PC-3 (cell line): ENCODE measurements at regions not wholly inside any gene's neighbourhood (a gene's known extent, or its start where the extent isn't known, plus 50 kb on each side); places are given as distances from the start of the nearest gene placed in this dataset.

Experiments used
- ATAC-seq: fragments of 200-7000 bp; cut with Tn5 transposase; 2 replicates; pipeline ENCODE4 v1.9.1; 2020; ENCODE audit warnings: mild to moderate bottlenecking, moderate library complexity
- BruUV-seq: library from RNA; stranded (reverse); fragments of 400-500 nt; replicated peaks from 2 replicates; lab custom pipeline; 2021; lab: Mats Ljungman, UMichigan
- CTCF ChIA-PET: fragments of 300-600 bp; sonication (Branson Sonifier 250); formaldehyde crosslinking; loops from one replicate; lab custom pipeline; 2022; ENCODE audit warnings: antibody characterized with exemption; lab: Charles Lee
- POLR2A ChIA-PET: fragments of 300-600 bp; sonication (Branson Sonifier 250); formaldehyde crosslinking; loops from one replicate; lab custom pipeline; 2022; ENCODE audit warnings: antibody characterized with exemption; ENCODE audit not compliant: unreplicated experiment; lab: Charles Lee
- DNase-seq: peaks from one replicate; pipeline ENCODE4 v3.0.0-alpha.2; 2015
- H2AFZ ChIP-seq: fragments of 300-600 bp; sonication (generic); 2 replicates; pipeline ENCODE4 v1.6.0; 2016; ENCODE audit warnings: antibody characterized with exemption, low read length
- H3F3A ChIP-seq: fragments of 300-600 bp; sonication (generic); one replicate; pipeline ENCODE4 v1.6.0; 2017; ENCODE audit warnings: antibody characterized with exemption, low read length, control low read depth, mild to moderate bottlenecking; ENCODE audit not compliant: unreplicated experiment
- H3K27ac ChIP-seq: fragments of 300-600 bp; sonication (generic); 2 replicates; pipeline ENCODE4 v1.5.1; 2016; ENCODE audit warnings: mild to moderate bottlenecking, low read length
- H3K27me3 ChIP-seq: fragments of 300-600 bp; sonication (generic); 2 replicates; pipeline ENCODE4 v1.6.1; 2016; ENCODE audit warnings: low read length, mixed read lengths
- H3K36me3 ChIP-seq: fragments of 300-600 bp; sonication (generic); 2 replicates; pipeline ENCODE4 v1.6.1; 2016; ENCODE audit warnings: low read depth, mixed run types, low read length, mixed read lengths
- H3K4me1 ChIP-seq: fragments of 300-600 bp; sonication (generic); 2 replicates; pipeline ENCODE4 v1.5.1; 2016; ENCODE audit warnings: low read length; ENCODE audit not compliant: insufficient read depth
- H3K4me2 ChIP-seq: fragments of 300-600 bp; sonication (generic); 2 replicates; pipeline ENCODE4 v1.6.0; 2016; ENCODE audit warnings: low read length
- H3K4me3 ChIP-seq: fragments of 300-600 bp; sonication (generic); 2 replicates; pipeline ENCODE4 v1.5.1; 2016; ENCODE audit warnings: mild to moderate bottlenecking, low read length, mixed read lengths
- H3K79me2 ChIP-seq: fragments of 300-600 bp; sonication (generic); 2 replicates; pipeline ENCODE4 v1.6.1; 2017; ENCODE audit warnings: low read length, mixed read lengths
- H3K9ac ChIP-seq: fragments of 300-600 bp; sonication (generic); 2 replicates; pipeline ENCODE4 v1.6.0; 2016; ENCODE audit warnings: mild to moderate bottlenecking, low read length
- H3K9me2 ChIP-seq: fragments of 300-600 bp; sonication (generic); replicated peaks from 2 replicates; pipeline ENCODE4 v1.6.1; 2016; ENCODE audit warnings: mixed run types, low read length, mixed read lengths
- H3K9me3 ChIP-seq: fragments of 300-600 bp; sonication (generic); 2 replicates; pipeline ENCODE4 v1.6.1; 2016; ENCODE audit warnings: low read length, mixed read lengths
- H4K20me1 ChIP-seq: fragments of 300-600 bp; sonication (generic); 2 replicates; pipeline ENCODE4 v1.6.1; 2016; ENCODE audit warnings: low read length, mixed read lengths
- EZH2 ChIP-seq: fragments of 300-600 bp; sonication (generic); IDR thresholded peaks from one replicate; pipeline ENCODE4 v1.6.1; 2017; ENCODE audit warnings: antibody characterized with exemption, mild to moderate bottlenecking, low read length; ENCODE audit not compliant: unreplicated experiment
- EZH2phosphoT487 ChIP-seq: fragments of 300-600 bp; sonication (generic); IDR thresholded peaks from 2 replicates; pipeline ENCODE4 v1.6.1; 2018; ENCODE audit warnings: mild to moderate bottlenecking, antibody characterized with exemption, low read length, borderline replicate concordance
- intact Hi-C: fragments of 100-400 bp; cut with micrococcal nuclease; formaldehyde crosslinking; loops from 2 replicates; pipeline ENCODE4 v1.9.0; 2023
- TF ChIP-seq, protein P1 (sequence below): fragments of 300-600 bp; sonication (generic); conservative IDR thresholded peaks from 2 replicates; pipeline ENCODE4 v1.5.1; 2017; ENCODE audit warnings: antibody characterized with exemption, low read depth, mild to moderate bottlenecking, low read length

DNA sequence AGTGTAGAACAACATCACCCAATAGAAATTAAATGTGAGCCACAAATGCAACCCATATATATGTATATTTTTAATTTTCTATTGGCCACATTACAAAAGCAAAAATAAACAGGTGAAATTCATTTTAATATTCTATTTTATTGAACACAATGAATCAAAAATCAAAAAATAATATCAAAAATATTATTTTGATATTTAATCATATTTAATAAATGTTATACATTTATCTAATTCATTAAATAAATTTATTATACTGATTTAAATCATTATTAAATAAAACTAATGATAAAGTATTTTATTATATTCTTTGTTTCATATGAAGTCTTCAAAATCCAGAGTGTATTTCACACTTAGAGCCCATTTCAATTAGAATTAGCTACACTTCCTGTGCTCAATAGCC is 98.4 kb upstream of the MANEA start:
- Histone ChIP-seq H3K27me3 (no peaks in the 10 kb centered on the region), H4K20me1 (no peaks in the 10 kb centered on the region), H3K4me3 (no peak overlapping the region), H2AFZ (no peak overlapping the region), H3K9me3 (no peaks in the 10 kb centered on the region), H3K9me2 (no peaks in the 10 kb centered on the region), H3F3A (no peaks in the 10 kb centered on the region), H3K9ac (no peak overlapping the region), H3K27ac (no peak overlapping the region), H3K79me2 (no peaks in the 10 kb centered on the region), H3K4me1 (no peaks in the 10 kb centered on the region), H3K4me2 (no peak overlapping the region), H3K36me3 (no peaks in the 10 kb centered on the region)
- ChIA-PET CTCF (no interaction called here), POLR2A (no interaction called here)
- intact Hi-C loops: no loop called here
- no TSS peak for BruUV-seq
- DNase-seq (no peak), ATAC-seq (no peak)
- TF ChIP-seq EZH2phosphoT487 (no peak), EZH2 (no peak)
- TF ChIP-seq, protein P1, sequence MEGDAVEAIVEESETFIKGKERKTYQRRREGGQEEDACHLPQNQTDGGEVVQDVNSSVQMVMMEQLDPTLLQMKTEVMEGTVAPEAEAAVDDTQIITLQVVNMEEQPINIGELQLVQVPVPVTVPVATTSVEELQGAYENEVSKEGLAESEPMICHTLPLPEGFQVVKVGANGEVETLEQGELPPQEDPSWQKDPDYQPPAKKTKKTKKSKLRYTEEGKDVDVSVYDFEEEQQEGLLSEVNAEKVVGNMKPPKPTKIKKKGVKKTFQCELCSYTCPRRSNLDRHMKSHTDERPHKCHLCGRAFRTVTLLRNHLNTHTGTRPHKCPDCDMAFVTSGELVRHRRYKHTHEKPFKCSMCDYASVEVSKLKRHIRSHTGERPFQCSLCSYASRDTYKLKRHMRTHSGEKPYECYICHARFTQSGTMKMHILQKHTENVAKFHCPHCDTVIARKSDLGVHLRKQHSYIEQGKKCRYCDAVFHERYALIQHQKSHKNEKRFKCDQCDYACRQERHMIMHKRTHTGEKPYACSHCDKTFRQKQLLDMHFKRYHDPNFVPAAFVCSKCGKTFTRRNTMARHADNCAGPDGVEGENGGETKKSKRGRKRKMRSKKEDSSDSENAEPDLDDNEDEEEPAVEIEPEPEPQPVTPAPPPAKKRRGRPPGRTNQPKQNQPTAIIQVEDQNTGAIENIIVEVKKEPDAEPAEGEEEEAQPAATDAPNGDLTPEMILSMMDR: no peak

DNA sequence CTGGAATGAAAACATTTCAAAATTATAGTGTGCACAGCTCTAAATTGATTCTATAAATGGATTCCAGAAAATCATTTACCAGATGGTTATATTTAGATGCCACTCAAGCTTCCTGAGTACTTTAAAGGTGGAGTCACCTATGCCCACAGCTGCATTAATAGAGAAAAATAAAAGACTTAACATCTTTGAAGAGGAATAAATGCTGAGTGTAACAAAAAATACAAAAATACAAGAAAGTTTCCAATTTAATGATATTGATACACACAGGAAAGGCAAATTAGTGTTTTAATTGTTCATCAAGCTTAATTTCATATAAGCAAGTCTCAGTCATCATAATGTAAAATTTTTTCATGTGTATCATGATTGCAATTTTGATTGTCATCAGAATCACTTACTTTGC is 89.5 kb upstream of the MANEA start:
- BruUV-seq: no TSS peak
- intact Hi-C loops: no loop called here
- H2AFZ ChIP-seq: no peak overlapping the region
- no peak overlapping the region for H3K4me3 ChIP-seq
- no peak overlapping the region for H3K4me2 ChIP-seq
- H3K9ac ChIP-seq: no peak overlapping the region
- no peaks in the 10 kb centered on the region for H3K27me3 ChIP-seq
- no peaks in the 10 kb centered on the region for H3F3A ChIP-seq
- ATAC-seq (no peak), DNase-seq (no peak)
- ChIA-PET CTCF (no interaction called here), POLR2A (no interaction called here)
- no peak overlapping the region for H3K27ac ChIP-seq
- H3K79me2 ChIP-seq: no peaks in the 10 kb centered on the region
- H4K20me1 ChIP-seq: no peaks in the 10 kb centered on the region
- no peaks in the 10 kb centered on the region for H3K36me3 ChIP-seq
- TF ChIP-seq, protein P1: no peak
- H3K4me1 ChIP-seq: no peaks in the 10 kb centered on the region
- no peaks in the 10 kb centered on the region for H3K9me2 ChIP-seq
- no peaks in the 10 kb centered on the region for H3K9me3 ChIP-seq

DNA sequence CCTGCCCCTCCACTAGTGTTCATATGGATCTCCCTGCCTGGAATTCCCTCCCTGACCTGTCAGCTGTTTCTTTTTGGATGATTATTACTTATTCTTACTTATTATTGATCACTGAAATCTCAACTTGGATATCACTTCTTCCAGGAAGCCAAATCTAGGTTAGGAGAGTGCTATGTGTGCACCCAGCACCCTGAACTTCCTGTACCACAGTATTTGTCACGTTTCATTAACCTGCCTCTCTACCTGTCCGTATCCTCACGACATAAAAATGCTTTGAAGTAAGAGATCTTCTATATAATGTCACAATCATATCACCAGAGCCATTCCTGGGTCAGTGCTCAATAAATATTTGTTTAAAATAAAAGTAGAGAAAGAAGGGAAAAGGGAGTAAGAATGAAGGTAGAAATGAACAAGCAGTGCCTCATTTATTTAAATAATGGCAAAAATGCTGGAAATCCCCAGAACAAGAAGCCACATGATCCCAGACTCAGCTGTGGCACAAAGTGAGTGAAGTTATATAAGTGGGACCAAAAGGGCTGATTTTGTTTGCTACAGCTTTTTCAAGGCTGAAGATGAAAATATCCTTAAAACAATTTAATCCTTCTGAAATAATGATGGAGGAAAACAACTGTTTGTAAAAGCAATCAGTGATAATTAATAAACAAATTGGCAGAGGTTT is 88.0 kb upstream of the MANEA start:
- no peaks in the 10 kb centered on the region for H4K20me1 ChIP-seq
- H3K9me3 ChIP-seq: no peaks in the 10 kb centered on the region
- no peaks in the 10 kb centered on the region for H3K36me3 ChIP-seq
- CTCF ChIA-PET: no interaction called here
- H3K4me3 ChIP-seq: no peak overlapping the region
- no peak overlapping the region for H2AFZ ChIP-seq
- no TSS peak for BruUV-seq
- POLR2A ChIA-PET: no interaction called here
- H3K79me2 ChIP-seq: no peaks in the 10 kb centered on the region
- no peak overlapping the region for H3K4me2 ChIP-seq
- no peak overlapping the region for H3K27ac ChIP-seq
- ATAC-seq (no peak), DNase-seq (no peak)
- H3K4me1 ChIP-seq: no peaks in the 10 kb centered on the region
- TF ChIP-seq EZH2 (no peak), EZH2phosphoT487 (no peak)
- TF ChIP-seq, protein P1: no peak
- intact Hi-C loops: no loop called here
- H3K9me2 ChIP-seq: no peaks in the 10 kb centered on the region
- H3F3A ChIP-seq: no peaks in the 10 kb centered on the region
- H3K27me3 ChIP-seq: no peaks in the 10 kb centered on the region
- no peak overlapping the region for H3K9ac ChIP-seq
